ENCODE measurements at regions not wholly inside any gene's neighbourhood (a gene's known extent, or its start where the extent isn't known, plus 50 kb on each side); places are given as distances from the start of the nearest gene placed in this dataset.

DNA sequence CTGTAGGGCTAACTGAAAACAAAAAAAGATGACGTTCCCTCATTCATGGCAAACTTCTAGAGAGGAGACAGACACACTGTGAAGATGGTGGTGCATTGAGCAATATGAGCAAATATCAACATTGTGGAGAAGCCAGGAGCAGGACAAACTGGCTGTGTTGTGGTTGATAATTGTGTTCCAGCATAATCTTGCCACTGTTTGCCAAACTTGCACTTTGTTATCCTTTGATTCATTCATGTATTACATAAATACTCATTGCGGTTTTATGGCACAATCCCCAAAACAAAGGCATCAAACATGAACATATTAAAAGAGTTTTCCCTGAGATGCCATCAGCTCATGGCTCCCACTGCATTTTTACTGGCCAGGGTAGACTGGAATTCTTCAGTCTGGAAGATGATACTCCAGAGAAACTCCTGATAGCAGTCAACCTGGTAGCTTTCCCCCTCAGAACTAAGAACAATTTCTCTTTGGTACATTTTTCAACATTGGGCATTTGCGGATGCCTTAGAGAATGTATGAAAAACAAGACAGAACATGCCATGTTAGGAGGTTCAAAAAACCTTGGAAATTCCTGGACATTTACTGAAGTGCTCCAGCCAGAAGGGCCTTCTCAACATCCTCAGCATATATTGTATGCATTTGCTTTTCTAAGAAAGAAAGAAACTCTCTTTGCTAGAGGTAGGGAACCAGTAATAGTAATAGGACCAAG lies 487.4 kb upstream of the CELF4 start:
- no peak for DNase-seq

DNA sequence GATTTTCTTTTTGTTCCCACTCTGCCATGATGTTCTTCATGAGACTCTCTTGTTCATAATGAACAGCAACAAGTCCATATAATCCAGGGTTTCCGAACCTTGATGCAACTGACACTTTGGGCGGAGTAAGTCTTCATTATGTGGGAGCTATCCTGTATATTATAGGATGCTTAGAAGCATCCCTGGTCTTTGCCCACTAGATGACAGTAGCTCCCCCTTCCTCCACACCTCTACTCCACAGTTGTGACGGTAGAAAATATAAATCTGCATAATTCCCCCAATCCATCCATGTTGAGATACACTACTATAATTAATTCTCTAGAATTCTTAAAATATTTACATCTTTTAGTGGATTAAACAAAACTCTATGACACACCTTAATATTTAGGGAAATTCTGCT lies 482.2 kb upstream of the CELF4 start:
- no peak for DNase-seq

DNA sequence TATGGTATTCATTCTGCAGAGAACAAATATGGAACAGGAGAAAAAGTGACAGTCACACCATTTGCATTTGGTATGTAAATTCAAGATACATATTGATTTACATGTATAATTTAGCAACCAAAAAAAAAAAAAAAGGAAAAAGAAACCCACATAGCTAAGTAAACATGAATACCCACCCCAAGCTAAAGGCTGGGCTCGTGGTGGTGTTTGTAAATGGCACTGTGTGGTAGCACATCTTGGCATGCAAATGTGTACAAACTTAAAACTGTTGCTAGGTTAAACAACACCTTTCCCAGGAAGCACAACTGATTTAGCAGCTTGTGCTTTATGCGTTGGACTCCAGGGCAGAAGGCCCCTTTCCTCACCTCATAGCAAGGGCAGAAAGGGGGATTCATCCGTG lies 481.1 kb upstream of the CELF4 start:
- DNase-seq: no peak

DNA sequence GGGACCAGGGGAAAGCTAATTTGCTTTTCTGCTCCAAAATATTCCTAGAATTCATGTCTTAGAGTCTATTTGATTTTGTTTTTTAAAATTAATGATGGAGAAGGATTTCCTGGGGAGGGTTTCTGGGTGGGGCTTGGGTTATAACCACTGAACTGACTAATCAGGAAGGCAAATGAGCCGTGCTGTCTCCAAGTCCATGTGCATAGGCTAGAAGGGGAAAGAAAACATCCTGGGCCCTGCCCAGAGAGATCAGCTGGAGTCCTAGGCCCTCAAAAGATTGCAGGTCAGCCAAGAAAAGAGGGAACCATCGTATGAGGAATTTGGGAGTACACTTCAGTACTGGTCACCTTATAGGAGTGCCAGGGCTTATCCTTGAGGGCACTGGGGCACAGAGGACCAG lies 480.2 kb upstream of the CELF4 start:
- DNase-seq: no peak

DNA sequence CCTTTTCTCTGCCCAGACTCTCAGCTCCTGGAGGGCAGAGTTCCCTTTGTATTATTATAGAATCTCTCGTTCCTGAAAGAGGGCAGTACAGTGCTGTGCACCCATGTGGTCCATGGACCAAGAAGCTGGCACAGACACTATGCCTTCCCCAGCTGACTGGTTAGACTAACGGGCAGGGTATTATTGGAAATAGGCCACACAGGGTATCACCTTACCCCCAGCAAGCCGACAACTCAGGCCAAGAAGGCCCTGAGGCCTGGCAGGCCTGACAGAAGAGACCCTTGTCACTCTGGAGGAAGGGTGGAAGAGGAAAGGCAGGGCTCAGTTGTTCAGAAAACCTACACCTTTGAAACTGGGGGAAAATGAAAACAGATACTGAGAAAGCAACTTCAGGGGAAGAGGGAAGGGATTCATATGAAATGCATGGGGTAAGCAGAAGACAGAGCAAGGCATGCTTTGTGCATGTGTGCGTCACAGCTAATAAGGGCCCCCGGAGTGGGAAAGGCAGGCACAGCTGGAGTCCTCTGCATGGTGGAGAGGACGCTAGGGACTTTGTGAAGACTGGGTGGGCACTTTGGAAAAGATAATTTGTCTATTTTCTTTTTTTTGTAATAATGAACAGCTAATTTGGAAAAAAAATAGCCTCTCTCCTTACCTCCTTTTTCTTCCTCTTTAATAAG lies 476.8 kb upstream of the CELF4 start:
- no peak for DNase-seq

DNA sequence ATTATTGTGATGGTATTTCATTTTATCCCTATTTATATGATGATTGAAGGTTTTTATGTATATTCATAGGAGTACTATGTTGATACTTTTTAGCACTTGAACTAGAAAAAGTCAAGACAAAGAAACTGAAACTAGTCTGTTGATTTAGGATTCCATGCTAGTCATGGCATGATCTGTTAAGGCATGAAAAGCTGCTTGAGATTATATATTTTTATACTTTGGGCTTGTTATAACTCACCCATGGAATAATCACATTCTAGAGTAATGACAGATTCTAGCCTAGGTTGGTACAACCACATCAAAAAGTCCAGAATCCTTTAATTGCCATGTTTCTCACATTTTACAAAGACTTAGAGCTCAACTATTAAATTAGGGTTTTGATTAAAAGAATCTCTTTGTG lies 472.6 kb upstream of the CELF4 start:
- no peak for DNase-seq

DNA sequence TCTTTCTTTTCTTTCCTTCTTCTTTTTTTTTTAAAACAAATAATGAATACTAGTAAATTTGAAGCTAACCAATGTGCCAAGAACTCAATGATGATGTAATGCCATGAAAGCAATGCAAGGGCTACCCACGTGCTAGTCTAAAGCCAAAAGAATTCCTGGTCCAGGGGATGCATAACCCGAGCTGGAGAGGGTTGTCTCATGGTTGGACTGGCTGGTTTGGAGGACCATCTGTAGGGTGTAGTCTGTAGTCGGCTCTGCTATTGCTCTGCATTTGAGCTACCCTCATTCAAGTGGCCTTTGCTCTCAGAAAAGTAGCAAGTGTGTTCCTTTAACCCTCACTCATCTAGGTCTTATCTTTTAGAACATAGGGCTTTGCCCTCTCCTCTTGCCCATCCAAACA lies 469.6 kb upstream of the CELF4 start:
- DNase-seq: no peak

DNA sequence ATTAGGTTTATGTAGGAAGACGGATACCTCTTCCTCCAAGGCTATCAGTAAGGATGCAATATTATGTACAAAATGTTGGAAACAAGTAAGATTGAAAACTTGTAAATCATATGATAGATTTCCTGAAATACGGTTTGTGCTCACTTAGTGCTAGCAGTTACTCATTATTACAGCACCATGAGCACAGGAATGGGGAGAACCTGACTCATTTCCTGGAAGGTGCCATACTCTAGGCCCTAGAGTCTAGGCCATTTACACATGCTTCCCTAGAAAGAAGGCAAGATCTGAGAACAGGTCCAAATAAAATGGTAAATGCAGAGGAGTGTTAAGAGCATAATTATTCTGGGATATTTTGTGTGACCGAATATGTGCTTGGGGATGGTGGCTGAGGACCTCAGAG lies 467.7 kb upstream of the CELF4 start:
- DNase-seq: no peak

DNA sequence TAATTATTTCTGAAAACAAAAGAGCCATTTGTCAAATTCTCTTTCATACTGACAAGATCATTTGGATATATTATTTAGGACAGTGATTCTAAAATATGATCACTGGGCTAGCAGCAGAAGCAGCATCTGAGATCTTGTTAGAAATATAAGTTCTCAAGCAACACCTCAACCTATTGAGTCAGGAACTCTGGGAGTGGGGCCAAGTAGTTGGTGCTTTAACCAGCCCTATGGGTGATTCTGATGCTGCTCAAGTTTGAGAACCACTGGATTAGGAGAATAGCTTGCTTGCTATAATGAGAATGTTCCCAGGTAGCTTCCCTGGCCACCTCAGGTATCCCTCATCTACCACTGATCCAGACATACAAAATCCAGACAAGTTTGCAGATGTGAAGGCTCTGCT lies 466.9 kb upstream of the CELF4 start:
- no peak for DNase-seq

DNA sequence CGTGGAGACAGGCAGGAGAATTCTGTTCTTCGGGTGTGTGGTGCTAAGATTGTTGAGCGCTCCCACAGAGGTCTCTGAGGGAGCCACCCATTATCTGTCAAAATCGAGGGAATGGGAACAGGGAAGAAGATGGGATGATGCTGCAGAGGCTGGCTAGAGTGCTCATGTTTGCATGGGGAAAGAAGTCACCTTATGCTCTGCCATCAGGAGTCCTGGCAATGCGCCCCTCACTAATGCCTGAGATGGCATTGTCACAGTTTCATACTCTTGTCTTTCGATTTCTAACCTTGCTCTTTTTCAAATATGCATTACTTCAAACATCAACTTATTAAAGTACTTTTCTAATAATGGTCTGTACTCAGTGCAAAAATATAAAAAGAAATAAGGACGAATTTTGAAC lies 463.3 kb upstream of the CELF4 start:
- DNase-seq: no peak

DNA sequence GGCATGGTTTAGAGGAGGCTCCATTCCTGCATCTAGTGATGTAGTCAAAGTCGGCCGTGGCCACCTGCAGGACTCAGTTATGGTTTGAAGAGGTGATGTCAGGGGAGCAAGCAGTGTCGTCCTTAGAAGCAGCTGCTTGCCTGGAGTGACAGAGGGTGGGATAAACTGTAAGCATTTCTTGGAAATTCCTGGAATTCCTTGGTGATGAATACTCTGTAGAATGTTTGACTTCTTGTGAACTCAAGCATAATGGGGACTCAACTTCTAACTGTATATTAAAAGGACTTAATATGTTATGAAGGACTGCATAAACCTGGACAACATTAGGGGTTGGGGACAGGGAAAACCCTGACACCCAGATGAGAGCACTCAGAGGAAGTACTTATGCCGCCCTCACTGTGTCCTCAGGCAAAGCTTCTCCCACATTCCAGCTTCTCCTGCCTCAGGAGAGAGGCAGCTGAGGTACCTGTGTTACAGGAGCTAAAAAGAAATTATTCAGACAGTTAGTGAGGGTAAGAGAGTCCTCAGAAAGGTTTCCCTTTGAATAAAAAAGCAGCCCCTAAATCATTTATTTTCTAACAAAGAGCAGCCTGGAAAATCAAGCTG lies 459.9 kb upstream of the CELF4 start:
- DNase-seq: no peak

DNA sequence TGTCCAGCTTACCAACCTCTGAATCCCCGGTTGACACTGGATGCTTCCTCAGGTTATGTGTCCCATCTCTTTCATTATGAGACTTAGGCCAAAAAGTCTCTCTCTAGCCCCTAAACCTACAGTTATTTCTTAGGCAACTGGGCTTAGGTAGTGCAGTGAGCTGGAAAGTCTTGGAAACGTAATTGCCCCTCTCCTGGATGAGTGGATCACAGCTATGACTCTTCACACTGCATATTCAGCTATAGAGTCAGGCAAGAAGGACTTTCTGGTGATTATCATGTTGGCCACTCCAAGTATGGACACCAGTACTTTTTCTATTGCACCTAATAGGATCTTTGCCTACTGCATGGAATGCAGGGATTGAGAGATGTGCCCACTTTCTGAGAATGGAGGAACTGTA lies 458.3 kb upstream of the CELF4 start:
- DNase-seq: no peak

DNA sequence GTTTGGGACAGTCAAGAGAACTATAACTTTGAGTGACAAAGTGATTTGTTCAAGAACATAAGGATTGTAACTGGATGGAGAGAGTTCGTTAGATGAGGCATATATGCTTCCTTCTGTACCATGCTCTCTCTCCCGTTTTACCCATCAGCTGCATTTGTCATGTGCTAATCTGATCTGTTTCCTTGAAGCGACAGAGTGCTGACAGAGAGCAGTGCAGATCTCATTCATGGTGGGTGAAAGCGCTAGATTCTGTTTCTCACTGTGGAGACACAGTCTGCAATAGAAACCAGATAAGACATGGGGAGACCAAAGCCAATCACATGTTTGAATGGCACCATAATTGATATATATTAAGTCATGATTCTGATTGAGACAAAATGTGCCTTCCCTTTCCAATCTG lies 456.6 kb upstream of the CELF4 start:
- DNase-seq: no peak

DNA sequence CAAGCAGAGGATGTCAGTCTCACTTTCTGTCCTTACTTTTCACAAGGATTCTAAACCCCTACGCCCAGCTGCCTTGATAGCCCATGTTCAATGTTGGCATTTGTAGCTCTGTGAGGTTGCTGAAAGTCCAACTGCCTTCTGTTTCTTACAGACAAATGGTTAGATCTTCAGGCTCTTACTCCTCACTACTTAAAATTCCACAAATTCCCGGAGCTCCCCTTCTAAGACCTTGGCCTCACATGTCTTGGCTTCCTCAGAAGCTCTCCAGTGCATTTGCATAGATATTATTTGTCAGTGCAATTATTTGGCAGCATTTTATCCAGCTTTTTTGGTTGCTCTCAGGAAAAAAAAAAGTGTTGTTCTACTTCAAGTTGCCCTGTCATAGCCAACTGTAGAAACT lies 453.7 kb upstream of the CELF4 start:
- no peak for DNase-seq

DNA sequence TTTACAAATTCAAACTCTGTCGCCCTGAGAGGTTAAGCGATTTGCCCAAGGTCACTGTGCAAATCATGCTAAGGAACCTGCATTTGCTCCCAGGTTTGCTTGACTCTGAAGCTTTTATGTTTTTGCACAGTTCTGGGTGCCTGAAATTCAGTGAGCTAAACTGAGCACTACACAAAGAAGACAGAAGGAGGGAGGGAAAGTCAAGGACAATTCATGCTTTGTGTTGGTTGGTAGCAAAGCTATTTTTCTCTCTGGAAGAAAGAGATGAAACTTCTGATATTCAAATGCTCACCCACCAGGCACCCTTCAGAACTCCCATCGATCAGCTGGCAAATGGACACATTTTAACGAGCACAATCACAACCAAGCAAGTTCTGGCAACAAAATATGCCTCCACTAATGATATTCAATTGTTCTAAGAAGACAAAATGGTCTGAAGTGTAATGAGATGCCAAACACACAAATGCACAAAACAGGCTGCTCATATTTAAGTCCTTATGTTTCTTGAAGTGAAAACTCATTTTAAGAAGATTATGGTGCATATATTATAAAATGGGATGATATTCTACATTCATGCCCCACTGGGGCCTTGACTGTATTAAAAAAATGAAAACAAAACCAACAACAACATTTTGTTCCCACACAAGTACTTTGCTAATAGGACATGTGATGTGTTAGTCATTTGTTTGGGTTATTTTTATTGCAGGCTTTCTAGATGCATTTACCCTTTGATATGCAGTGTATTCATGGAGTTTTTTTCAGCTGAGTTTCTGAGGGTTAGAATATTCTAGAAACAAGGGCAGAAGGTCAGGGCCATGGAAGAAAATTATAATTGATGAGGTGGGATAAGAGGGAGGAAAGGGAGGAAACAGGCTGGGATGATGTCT lies 445.6 kb upstream of the CELF4 start:
- no peak for DNase-seq

DNA sequence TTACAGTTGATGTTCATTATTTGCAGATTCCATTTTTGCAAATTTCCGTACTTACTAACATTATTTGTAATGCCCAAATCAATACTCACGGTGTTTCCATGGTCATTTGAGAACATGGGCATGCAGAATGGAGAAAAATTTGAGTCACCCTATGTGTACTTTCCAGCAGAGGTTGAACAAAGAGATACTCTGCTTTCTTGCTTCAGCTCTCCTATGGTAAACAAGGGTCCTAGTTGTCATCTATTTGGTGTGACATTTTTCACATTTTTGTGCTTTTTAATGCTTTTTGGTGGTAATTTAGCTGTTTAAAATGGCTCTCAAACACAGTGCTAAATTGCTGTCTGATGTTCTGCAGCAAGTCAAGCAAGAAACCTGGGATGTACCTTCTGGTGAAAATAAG lies 444.4 kb upstream of the CELF4 start:
- DNase-seq: no peak

DNA sequence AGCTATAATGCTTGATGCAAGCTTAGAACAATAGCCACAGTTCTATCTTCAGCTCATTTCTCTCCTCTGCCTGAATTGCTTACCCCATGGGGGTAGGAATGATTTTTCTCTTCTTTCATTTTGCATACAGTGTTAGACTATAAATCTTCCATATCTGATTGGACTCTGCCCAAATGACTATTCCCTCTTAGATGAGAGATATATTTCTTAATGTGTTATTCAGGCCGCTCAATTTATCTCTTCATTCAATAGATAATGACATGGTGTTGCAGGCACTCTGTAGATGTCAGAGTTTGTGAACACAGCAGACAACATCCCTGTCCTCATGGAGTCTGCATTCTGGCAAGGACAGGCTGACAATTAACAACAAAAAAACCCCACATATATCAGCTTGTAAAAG lies 443.7 kb upstream of the CELF4 start:
- no peak for DNase-seq

DNA sequence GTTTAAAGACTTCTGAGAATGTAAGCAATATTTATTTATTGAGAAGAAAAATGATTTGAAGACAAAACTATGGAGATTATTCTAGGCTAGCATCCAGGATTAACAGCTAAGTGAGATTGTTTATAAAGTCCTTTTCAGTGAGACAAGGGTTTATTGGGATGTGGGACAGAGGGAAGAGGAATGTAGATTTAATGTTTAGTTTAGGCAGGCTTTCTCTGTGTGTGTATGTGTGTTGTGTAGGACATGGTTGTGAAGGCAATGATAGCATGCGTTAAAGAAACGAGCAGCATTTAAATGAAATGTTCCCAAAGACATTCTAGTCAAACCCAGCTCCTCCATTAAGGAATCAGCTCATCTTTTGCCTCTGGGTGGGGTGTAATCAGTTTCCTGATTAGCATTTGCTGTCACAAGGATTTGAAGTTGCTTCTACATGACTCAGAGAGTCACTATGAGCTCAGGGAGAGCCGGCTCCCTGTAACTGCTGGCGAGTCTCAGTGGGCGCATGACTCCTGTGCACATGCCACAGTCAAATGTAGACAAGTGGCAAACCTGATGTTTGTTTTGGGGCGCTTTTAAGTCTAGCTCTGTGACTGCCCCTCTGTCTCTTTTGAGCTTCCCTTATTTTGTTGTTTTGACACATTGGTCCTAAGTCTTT lies 442.2 kb upstream of the CELF4 start:
- DNase-seq: no peak

DNA sequence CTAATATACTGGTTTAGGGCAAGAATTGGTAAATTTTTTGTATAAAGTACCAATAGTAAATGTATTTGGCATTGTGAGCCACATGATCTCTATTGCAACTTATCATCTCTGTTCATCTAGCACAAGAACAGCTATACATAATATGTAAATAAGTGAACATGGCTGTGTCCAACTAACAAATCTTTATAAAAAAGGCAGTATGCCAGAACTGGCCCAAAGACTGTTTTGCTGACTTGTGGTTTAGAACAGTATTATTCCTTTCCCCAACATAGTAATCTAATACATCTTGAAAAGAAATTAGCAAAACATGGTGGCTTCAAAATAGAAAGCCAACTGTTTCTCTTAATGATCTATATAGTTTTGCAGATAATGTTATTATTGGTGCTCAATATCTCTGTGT lies 441.4 kb upstream of the CELF4 start:
- no peak for DNase-seq

DNA sequence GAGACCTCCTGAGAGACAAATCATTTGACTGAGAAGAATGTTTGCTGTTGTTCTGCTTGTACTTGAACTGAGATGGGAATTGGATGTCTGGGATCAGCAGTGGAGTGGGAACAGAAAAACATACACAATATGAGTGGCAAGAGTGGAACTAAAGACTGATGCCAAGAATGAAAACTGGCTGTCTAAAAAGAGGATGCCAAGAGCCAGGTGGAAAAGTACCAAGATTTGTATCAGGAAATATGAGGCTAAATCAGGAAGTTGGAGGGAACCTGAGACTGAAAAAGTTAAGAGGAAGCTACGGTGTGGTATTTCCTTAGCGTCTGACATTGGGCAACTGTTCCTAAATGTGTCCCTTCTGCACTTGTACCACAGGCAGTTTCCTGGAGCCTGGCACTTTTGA lies 440.9 kb upstream of the CELF4 start:
- DNase-seq: no peak

DNA sequence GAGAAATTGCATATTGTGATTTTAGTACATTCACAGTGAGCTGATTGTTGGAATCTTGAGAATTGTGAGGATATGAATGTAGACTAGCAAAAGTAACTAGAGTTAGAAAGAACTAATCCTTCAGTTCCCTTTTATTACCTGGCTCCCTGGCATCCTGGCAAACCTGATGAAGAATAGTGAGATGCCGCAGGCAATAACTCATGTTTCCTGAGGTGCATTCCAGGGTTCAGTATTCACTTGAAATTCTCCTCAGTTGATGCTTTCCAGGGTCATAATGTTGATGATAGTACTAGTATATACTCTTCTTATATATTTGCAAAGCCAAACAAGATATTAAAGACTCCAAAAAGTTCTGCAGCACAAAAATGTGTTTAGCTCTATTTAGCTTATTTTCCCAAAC lies 432.1 kb upstream of the CELF4 start:
- no peak for DNase-seq

DNA sequence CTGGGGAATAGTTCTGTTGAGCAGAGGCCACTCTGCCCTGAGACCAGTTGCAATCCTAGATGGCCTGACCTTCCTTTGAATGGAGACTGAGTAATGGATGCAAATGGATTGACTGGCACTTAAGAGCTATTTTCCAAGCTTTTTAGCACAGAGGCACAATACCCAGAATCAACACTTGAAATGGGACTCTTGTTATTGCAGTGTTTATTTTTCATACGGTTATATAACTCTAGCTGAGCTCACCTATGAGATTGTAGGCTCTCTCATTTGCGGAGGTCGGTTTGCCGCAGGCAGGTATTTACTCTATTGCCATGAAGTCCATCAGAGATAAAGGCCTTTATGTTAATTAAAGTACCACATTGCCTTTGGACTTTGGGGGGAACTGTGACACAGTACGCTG lies 422.3 kb upstream of the CELF4 start:
- no peak for DNase-seq

DNA sequence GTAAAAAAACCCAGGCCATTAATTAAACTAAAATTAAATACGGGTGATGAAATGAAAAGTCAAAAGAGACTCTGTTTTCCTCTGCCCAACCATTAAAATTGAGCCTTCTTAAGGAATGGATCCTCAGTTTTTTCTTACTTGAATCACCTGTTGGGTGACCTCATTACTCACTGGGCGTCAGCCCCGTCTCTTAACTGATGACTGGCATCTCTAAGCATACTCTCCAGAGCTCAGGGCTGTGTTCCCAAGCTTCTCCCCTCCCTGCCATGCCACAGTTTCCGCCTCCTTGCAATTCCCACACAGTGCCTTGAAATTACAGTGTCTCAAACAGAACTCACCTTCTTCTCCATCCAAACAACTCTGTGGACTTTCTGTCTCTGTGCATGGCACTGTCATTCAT lies 421.1 kb upstream of the CELF4 start:
- DNase-seq: no peak

Data from activated CD4-positive, alpha-beta T cell treated with anti-CD3 and anti-CD28 coated beads, Interleukin-2, amount 50 U/mL, for 48 hours (primary cell).